HL-60 (cell line): ENCODE measurements at regions not wholly inside any gene's neighbourhood (a gene's known extent, or its start where the extent isn't known, plus 50 kb on each side); places are given as distances from the start of the nearest gene placed in this dataset.

ENCODE experiments used
- DNase-seq, 2 experiments: peaks; one replicate each; pipeline ENCODE4 v3.0.0-alpha.2; 2010 to 2020; ENCODE audit warnings: low read depth in 1 of 2, low spot score in 1 of 2
- H3K27ac ChIP-seq: fragments of 250-450 bp; sonication (Bioruptor Pico); replicated peaks from 2 replicates; pipeline ENCODE4 v1.5.1; 2020; ENCODE audit warnings: mild to moderate bottlenecking, moderate library complexity
- H3K27me3 ChIP-seq: fragments of 250-450 bp; sonication (Bioruptor Pico); 2 replicates; pipeline ENCODE4 v1.5.1; 2021; ENCODE audit warnings: mild to moderate bottlenecking, moderate library complexity; ENCODE audit not compliant: insufficient read depth, poor library complexity, severe bottlenecking
- H3K4me3 ChIP-seq: replicated peaks from 2 replicates; pipeline ENCODE4 v1.5.1; 2011; ENCODE audit warnings: mild to moderate bottlenecking, control low read depth, low read length; ENCODE audit not compliant: insufficient read depth
- CTCF ChIP-seq: IDR thresholded peaks from one replicate; pipeline ENCODE4 v1.5.1; 2011; ENCODE audit warnings: low read length, control low read depth, inconsistent platforms; ENCODE audit not compliant: insufficient read depth
- GABPA ChIP-seq: IDR thresholded peaks from 2 replicates; pipeline ENCODE4 v1.6.1; 2012; ENCODE audit warnings: low read depth
- POLR2AphosphoS5 ChIP-seq: IDR thresholded peaks from 2 replicates; pipeline ENCODE4 v1.6.1; 2012; ENCODE audit warnings: low read depth
- REST ChIP-seq: IDR thresholded peaks from 2 replicates; pipeline ENCODE4 v1.6.1; 2012; ENCODE audit warnings: low read depth; ENCODE audit not compliant: insufficient replicate concordance
- SPI1 ChIP-seq: IDR thresholded peaks from 2 replicates; pipeline ENCODE4 v1.6.1; 2012; ENCODE audit warnings: low read depth, mild to moderate bottlenecking, borderline replicate concordance

- Histone ChIP-seq H3K27me3 (no peaks in the 10 kb centered on the region), H3K4me3 (no peak overlapping the region), H3K27ac (no peak overlapping the region)
- no peak for DNase-seq
- TF ChIP-seq SPI1 (no peak), CTCF (no peak), POLR2AphosphoS5 (no peak), GABPA (no peak), REST (no peak)
Observed at GRCh38 chr15:91586560-91586959, 266.9 kb upstream of the SLCO3A1 start.

GRCh38 chr15:91589360-91589759, 264.1 kb upstream of the SLCO3A1 start:
- DNase-seq = no peak
- Histone ChIP-seq H3K4me3 (no peak overlapping the region), H3K27ac (no peak overlapping the region), H3K27me3 (no peaks in the 10 kb centered on the region)
- TF ChIP-seq SPI1 (no peak), REST (no peak), GABPA (no peak), POLR2AphosphoS5 (no peak), CTCF (no peak)

- no peak overlapping the region for H3K27ac ChIP-seq
- TF ChIP-seq CTCF (no peak), REST (no peak)
- H3K4me3 ChIP-seq = no peak overlapping the region
- no peak for DNase-seq
- no peaks in the 10 kb centered on the region for H3K27me3 ChIP-seq
Observed at GRCh38 chr15:91592567-91592966, 260.9 kb upstream of the SLCO3A1 start.
